GM19372 (cell line): ENCODE measurements at regions not wholly inside any gene's neighbourhood (a gene's known extent, or its start where the extent isn't known, plus 50 kb on each side); places are given as distances from the start of the nearest gene placed in this dataset.

Experiments used
- ATAC-seq: cut with Tn5 transposase; IDR thresholded peaks from one replicate; pipeline ENCODE4 v1.9.1; 2021; ENCODE audit warnings: mild to moderate bottlenecking, low read depth, moderate library complexity; ENCODE audit not compliant: unreplicated experiment

- ATAC-seq, result no peak
Observed at GRCh38 chr5:167780177-167780576, 511.3 kb upstream of the WWC1 start.

- no peak for ATAC-seq
Observed at GRCh38 chr5:167783145-167783817, 508.2 kb upstream of the WWC1 start.

GRCh38 chr5:167785106-167785505, 506.3 kb upstream of the WWC1 start:
- no peak for ATAC-seq

GRCh38 chr5:167785901-167786300, 505.5 kb upstream of the WWC1 start:
- ATAC-seq, result no peak

GRCh38 chr5:167786871-167787578, 504.4 kb upstream of the WWC1 start:
- no peak for ATAC-seq

- no peak for ATAC-seq
Observed at GRCh38 chr5:167790045-167790444, 501.4 kb upstream of the WWC1 start.

GRCh38 chr5:167790462-167791260, 500.8 kb upstream of the WWC1 start:
- ATAC-seq, result no peak

- ATAC-seq, result no peak
Observed at GRCh38 chr5:167792514-167792913, 498.9 kb upstream of the WWC1 start.

GRCh38 chr5:167793700-167794099, 497.7 kb upstream of the WWC1 start:
- no peak for ATAC-seq

GRCh38 chr5:167794121-167794520, 497.3 kb upstream of the WWC1 start:
- no peak for ATAC-seq

GRCh38 chr5:167796672-167797071, 494.8 kb upstream of the WWC1 start:
- ATAC-seq, result no peak

GRCh38 chr5:167797933-167798332, 493.5 kb upstream of the WWC1 start:
- no peak for ATAC-seq

- ATAC-seq, result no peak
Observed at GRCh38 chr5:167798448-167798847, 493.0 kb upstream of the WWC1 start.

- no peak for ATAC-seq
Observed at GRCh38 chr5:167800427-167800826, 491.0 kb upstream of the WWC1 start.

GRCh38 chr5:167801999-167802398, 489.4 kb upstream of the WWC1 start:
- ATAC-seq, result no peak

GRCh38 chr5:167802755-167803431, 488.6 kb upstream of the WWC1 start:
- ATAC-seq, result no peak

GRCh38 chr5:167804512-167805220, 486.8 kb upstream of the WWC1 start:
- no peak for ATAC-seq

GRCh38 chr5:167810573-167810972, 480.9 kb upstream of the WWC1 start:
- no peak for ATAC-seq

GRCh38 chr5:167812871-167813270, 478.6 kb upstream of the WWC1 start:
- ATAC-seq, result no peak

GRCh38 chr5:167813389-167813788, 478.1 kb upstream of the WWC1 start:
- ATAC-seq, result no peak
